Lung (tissue), 11 donors: ENCODE measurements at regions not wholly inside any gene's neighbourhood (a gene's known extent, or its start where the extent isn't known, plus 50 kb on each side); places are given as distances from the start of the nearest gene placed in this dataset.

Experiments
- ATAC-seq: fragments of 200-7000 bp; cut with Tn5 transposase; one replicate; pipeline ENCODE4 v1.9.1; 2020; ENCODE audit warnings: moderate number of reproducible peaks; ENCODE audit not compliant: insufficient read depth, low FRiP score
- DNase-seq, 3 donors: peaks; one replicate each; pipeline ENCODE4 v3.0.0-alpha.2; 2013 to 2017
- H3K27ac ChIP-seq, 2 donors: one replicate each; pipeline ENCODE4 v1.5.1; 2013; ENCODE audit warnings: mild to moderate bottlenecking in 2 of 2, moderate library complexity in 2 of 2, control low read depth in 1 of 2, inconsistent platforms in 1 of 2, low read depth in 1 of 2, low read length in 1 of 2
- H3K27me3 ChIP-seq, 3 donors: one replicate each; pipeline ENCODE4 v1.5.1; 2013; ENCODE audit warnings: low read length in 2 of 3; ENCODE audit not compliant: control insufficient read depth in 3 of 3, insufficient read depth in 3 of 3
- H3K36me3 ChIP-seq, 4 donors: one replicate each; pipeline ENCODE4 v1.5.1; 2013; ENCODE audit warnings: low read length in 4 of 4, mild to moderate bottlenecking in 1 of 4, moderate library complexity in 1 of 4; ENCODE audit not compliant: control insufficient read depth in 4 of 4, insufficient read depth in 4 of 4
- H3K4me1 ChIP-seq, 5 donors: one replicate each; pipeline ENCODE4 v1.5.1; 2013; ENCODE audit warnings: low read length in 5 of 5, mild to moderate bottlenecking in 2 of 5, moderate library complexity in 1 of 5; ENCODE audit not compliant: control insufficient read depth in 5 of 5, insufficient read depth in 5 of 5
- H3K4me3 ChIP-seq: one replicate; pipeline ENCODE4 v1.5.1; 2013; ENCODE audit warnings: mild to moderate bottlenecking, control low read depth, moderate library complexity
- H3K9ac ChIP-seq, 2 donors: one replicate each; pipeline ENCODE4 v1.5.1; 2013; ENCODE audit warnings: low read length in 2 of 2, control low read depth in 1 of 2; ENCODE audit not compliant: insufficient read depth in 1 of 2
- H3K9me3 ChIP-seq, 4 donors: one replicate each; pipeline ENCODE4 v1.5.1; 2013; ENCODE audit warnings: low read length in 3 of 4, mild to moderate bottlenecking in 1 of 4, moderate library complexity in 1 of 4; ENCODE audit not compliant: control insufficient read depth in 4 of 4, insufficient read depth in 3 of 4
- CTCF ChIP-seq: IDR thresholded peaks from 2 replicates; pipeline ENCODE4 v1.5.1; 2012; ENCODE audit warnings: mild to moderate bottlenecking; ENCODE audit errors: control extremely low read depth, extremely low read depth
- WGBS, 2 donors: extraction: QIAGEN DNeasy Blood & Tissue Kit; methylation state at CpG; one replicate each; pipeline ENCODE4 v1.1.7; 2013; 5-methylcytosine and 5-hydroxymethylcytosine counted together
- donor health status: control.
- donor health status: control.
- donor health status: Bipolar disorder and iron deficiency.
- donor health status: healthy.
- donor health status: DM: yes; HTN: yes; CAD: no.

GRCh38 chr4:18529482-18529881 is 507.9 kb upstream of the LCORL start:
- ATAC-seq = no peak
- H3K4me3 ChIP-seq = no peak overlapping the region
- no peaks in the 10 kb centered on the region for H3K9me3 ChIP-seq
- H3K9ac ChIP-seq = no peak overlapping the region
- no peaks in the 10 kb centered on the region for H3K36me3 ChIP-seq
- H3K27me3 ChIP-seq = no peaks in the 10 kb centered on the region
- no peak for DNase-seq
- H3K27ac ChIP-seq = no peak overlapping the region
- no peaks in the 10 kb centered on the region for H3K4me1 ChIP-seq
- TF ChIP-seq CTCF = no peak

GRCh38 chr4:18524667-18525066 is 503.1 kb upstream of the LCORL start:
- TF ChIP-seq CTCF = no peak
- H3K27me3 ChIP-seq = no peaks in the 10 kb centered on the region
- no peaks in the 10 kb centered on the region for H3K36me3 ChIP-seq
- H3K9me3 ChIP-seq = no peaks in the 10 kb centered on the region
- ATAC-seq (no peak), DNase-seq (no peak)
- H3K4me1 ChIP-seq = no peaks in the 10 kb centered on the region
- H3K9ac ChIP-seq = no peak overlapping the region
- no peak overlapping the region for H3K4me3 ChIP-seq
- WGBS, 2 donors = 67 to 88% methylated on average over 4 of the region's 4 CpGs
- no peak overlapping the region for H3K27ac ChIP-seq

GRCh38 chr4:18518098-18518497 is 496.5 kb upstream of the LCORL start:
- WGBS, 2 donors = 20 to 22% methylated on average over 3 of the region's 3 CpGs
- Histone ChIP-seq H3K9ac (no peak overlapping the region), H3K4me3 (no peak overlapping the region), H3K4me1 (no peaks in the 10 kb centered on the region), H3K27ac (no peak overlapping the region), H3K27me3 (no peaks in the 10 kb centered on the region), H3K9me3 (no peaks in the 10 kb centered on the region), H3K36me3 (no peaks in the 10 kb centered on the region)
- TF ChIP-seq CTCF = no peak
- no peak for ATAC-seq
- DNase-seq = no peak

GRCh38 chr4:18513861-18514260 is 492.3 kb upstream of the LCORL start:
- Histone ChIP-seq H3K9me3 (no peaks in the 10 kb centered on the region), H3K36me3 (no peaks in the 10 kb centered on the region), H3K27me3 (no peaks in the 10 kb centered on the region), H3K27ac (no peak overlapping the region), H3K9ac (no peak overlapping the region), H3K4me3 (no peak overlapping the region), H3K4me1 (no peaks in the 10 kb centered on the region)
- ATAC-seq (no peak), DNase-seq (no peak)
- TF ChIP-seq CTCF = no peak
